ENCODE measurements at regions not wholly inside any gene's neighbourhood (a gene's known extent, or its start where the extent isn't known, plus 50 kb on each side); places are given as distances from the start of the nearest gene placed in this dataset.

DNA sequence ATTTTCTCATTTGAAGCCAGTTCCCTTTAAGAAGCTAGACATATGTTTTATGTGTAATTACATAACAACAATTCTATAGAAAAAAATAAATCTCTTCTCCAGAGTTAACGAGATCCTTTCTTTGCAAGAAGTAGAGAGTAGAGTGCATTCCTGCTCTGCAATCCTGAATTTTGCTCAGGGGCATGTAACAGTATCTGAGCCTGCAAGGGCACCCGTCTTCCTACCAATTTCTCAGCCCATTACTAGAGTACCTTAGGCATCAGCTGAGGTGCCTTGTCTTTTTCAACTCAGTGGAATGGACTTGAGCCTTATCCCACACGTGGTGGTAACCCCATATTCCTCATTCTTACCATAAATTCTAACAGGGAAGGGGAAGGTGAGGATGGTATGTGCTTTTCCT, 205.9 kb downstream of the IKZF2 start:
- no peak for DNase-seq

DNA sequence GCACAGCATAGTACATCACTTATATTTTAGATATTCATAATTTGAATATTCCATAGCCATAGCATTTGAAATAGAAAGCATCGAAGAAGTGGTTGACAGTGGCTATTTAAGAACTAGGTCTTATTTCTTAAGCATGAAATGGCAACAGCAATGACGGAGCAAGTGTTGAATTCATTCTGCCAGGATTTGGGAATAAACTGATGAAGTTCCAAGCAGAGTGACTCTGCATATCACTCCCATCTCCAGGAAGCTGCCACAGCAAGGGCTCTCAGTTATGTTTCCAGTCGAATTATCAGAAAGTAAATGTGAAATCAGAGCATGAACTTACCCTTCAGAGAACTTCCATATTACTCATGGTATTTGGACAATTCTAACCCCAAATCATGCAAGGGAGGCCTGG, 208.1 kb downstream of the IKZF2 start:
- DNase-seq: no peak

DNA sequence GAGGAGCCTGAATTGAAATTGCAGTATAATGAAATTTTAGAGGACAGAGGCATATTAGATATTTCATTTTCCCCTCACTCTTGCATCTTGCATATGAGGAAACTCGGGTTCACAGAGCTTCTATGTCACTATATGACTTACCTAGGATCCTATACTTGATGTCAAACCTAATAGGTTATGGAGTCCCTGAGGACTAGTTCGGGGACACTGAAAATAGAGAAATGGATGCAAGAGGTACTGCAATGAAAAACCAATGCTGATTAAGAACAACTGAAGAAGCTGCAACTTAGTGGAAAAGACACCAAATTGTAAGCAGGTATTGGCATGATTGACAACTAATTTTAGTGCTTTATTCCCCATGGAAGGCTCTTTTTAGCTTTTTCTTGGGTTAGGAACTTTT, 210.1 kb downstream of the IKZF2 start:
- no peak for DNase-seq

DNA sequence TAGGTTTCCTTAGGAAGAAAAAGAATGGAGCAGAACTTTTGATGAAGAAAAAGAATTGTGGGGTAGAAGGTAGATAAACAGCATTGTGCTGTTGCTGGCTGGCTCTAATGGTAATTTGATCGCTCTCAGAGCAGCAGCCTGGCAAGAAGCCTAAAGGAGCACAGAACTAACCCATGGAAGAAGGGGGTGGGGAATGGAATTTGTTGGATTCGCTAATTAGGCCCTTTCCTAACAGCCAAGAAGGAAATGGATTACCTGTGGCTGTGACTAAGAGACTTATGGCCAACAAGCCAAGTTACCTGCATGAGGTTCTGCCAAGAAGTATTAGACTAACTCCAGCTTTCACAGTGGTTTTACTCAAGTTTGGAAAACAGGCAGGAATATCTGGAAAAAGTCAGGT, 210.6 kb downstream of the IKZF2 start:
- no peak for DNase-seq

DNA sequence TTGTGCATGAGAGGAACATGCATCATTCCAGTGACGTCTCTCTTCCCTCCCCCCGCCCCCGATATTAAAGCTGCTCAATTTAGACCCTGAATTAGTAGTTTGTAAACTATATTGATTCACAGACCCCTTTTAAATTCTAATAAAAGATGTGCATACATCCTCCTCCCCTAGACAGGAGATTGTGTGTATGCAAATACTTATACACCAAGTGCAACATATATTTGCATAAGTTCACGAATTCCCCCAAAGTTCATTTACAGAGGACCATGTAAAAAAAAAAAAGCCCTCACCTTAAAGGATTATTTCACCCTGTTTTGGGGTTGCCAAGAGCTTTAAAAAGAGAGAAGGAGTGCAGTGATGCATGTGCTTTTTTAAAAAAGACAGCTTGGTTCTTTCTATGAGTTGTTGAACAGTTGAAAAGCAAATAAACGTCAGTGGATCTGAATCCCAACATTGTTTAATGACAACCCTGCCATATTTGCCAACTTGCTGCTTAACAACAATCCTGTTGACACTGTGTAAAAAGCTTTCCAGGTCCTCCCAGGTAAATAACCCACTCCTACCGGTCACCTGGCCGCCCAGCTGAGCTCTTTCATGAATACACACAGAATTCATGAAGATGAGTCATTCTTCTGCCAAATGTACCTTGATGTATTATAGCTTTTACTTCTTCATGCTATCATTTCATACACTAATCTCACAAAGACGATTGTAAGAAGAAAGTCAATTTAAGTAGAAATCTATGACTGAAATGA, 211.5 kb downstream of the IKZF2 start:
- DNase-seq: no peak

DNA sequence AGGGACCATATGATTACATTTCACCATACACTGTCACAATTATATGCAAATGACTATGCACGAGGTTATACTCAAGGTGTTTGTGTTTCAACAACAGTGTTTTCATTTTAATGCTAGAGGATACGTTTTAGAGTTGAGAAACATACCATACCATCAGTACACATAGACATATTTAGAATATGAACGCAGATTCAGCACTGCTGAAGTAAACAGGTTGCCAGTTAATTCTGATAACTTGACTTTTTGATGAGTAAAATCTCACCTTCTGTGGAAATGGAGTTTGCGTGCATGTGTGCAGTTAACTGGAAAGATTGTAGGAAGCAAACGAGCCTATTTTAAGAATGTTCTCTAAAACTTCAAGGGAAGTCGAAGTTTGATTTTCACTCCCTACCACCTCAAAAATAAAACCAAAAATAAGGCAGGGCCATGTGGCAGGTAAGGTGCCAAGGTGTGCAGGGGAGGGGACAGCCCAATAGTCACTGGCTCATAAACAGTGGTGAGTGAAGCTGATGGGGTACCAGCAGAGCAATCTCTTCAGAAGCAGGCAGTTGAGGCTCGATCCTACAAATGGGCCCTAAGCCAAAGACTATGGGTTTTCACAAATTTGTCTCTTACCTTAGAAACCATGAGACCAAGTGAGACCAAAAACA, 213.1 kb downstream of the IKZF2 start:
- no peak for DNase-seq

DNA sequence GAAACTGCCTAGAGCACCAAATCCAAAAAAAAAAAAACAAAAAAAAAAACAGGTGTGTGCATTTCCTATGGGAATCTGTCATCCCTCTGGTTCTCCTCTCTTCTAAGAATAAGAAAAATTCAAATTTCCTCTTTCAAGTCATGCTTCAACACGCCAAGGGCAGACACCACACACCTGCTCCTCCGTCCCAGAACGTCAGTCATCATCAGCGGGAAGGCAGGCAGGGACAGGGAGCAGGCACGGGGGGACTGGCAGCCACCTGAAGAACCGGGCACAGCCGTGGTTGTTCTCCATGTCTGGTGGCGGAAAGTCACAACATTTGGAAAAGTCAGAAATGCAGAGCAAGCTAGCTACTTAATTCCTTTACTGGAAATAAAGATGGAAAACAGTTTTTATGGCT, 214.8 kb downstream of the IKZF2 start:
- DNase-seq: no peak

DNA sequence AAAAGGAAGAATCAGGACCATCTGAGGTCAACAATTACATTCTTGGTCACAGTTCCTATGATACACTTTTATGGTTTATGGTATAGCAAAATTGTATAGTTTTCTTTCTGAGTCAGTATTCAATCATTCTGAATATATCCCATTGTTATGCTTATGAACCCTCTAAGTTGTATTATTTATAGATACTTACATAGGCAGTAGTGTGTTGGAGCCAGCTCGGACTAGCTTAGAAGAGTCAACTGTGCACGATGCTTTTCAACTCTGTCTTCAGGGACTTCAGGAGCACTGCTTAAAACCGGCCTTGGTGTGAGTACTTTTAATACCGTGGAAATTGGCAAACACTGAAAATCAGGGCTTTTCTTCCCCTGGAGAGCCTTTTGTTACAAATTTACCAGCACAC, 215.7 kb downstream of the IKZF2 start:
- no peak for DNase-seq

DNA sequence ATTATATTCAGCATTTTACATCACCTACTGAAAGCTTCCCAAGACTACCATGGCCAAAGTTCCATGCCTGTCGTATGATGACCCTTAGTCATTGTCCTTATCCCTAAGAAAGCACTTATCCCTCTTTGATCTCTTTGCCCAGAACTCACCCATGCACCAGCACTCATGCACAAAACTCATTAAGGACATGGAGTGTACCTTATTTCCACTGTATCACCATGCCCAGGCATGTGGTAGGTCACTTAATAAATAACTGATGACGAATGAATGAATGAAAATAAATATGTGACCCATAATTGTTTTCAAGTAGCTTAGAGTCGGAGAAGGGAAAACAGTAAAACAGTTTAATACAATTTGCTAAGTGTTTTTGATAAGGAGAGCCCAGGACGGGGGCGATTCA, 220.1 kb downstream of the IKZF2 start:
- DNase-seq: no peak

GRCh38 chr2:212930556-212931260, 220.7 kb downstream of the IKZF2 start:
- DNase-seq: no peak

GRCh38 chr2:212929971-212930370, 221.4 kb downstream of the IKZF2 start:
- no peak for DNase-seq

- no peak for DNase-seq
Observed at GRCh38 chr2:212929116-212929515, 222.3 kb downstream of the IKZF2 start.

GRCh38 chr2:212928681-212929080, 222.7 kb downstream of the IKZF2 start:
- no peak for DNase-seq

DNA sequence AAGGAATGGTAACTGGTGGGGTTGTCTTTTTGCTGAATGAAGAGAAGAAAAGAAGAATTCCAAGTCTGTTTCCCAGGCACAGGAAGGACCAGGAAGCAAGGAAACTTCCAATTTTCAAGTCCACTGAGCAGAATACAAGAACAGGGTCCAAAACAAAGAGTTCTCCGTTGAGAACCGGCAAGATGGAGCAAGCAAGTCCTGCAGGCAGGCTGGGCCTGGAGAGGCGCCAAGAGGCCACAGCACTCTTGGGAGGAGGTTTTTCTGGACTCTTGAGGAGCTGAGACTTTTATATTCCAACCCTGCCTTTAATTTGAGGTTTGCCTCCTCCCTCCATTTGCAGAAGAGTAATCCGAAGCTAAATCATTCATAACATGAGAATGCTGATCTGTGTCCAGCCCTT, 224.5 kb downstream of the IKZF2 start:
- no peak for DNase-seq

GRCh38 chr2:212923393-212923792, 228.0 kb downstream of the IKZF2 start:
- no peak for DNase-seq

- DNase-seq: no peak
Observed at GRCh38 chr2:212922701-212923100, 228.7 kb downstream of the IKZF2 start.

DNA sequence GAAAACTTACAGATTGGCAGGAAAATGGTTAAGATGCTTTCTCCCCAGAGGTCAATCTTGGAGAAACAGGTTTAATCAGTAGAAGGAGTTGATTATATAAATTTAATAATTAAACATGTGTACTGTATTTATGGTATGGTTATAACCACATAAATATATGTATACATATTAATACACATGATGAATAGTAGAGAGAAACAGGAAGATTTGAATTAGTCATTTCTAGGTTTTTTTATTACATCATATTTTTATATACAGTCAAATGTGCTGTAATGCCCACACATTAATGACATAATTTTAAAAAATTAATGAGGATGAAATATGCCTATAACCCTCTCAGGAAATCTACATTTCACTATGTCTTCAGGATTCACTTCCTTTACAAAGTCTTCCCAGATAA, 229.7 kb downstream of the IKZF2 start:
- DNase-seq: no peak

DNA sequence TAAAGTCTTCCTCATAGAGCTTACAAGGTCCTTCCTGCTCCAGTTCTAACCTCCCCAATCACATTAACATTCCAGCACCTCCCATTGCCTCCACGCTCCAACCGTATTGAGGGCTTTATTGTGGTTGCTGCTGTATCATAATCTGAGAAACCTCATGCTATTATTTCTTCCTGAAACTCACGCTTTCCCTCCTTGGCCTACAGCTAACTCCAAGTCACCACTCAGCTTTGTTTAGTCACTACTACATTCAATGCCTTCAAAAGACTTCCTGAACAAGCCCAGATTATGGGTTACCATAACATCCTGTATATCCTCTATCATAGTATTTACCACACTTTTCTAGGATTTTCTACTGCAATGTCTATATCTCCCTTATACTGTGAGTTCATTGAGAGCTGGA, 230.4 kb downstream of the IKZF2 start:
- no peak for DNase-seq

DNA sequence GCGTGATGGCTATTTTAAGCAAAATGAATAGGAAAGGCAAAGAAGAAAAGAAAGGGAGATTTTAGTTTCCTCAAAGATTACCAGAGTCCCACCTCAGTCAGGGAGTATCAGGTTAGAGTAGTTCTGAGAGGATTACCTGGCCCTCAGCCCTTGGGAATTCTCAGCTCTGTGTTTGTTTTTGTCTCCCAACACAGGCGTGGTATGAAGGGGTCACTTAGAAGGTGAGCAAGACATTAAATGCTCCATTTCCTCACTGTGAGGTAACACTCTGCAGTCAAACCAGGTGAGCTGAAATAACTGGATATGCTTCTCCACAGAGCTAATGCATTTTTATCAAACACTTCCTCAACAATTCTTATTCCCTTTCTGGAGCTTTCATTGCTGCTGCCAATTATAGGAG, 232.2 kb downstream of the IKZF2 start:
- no peak for DNase-seq

DNA sequence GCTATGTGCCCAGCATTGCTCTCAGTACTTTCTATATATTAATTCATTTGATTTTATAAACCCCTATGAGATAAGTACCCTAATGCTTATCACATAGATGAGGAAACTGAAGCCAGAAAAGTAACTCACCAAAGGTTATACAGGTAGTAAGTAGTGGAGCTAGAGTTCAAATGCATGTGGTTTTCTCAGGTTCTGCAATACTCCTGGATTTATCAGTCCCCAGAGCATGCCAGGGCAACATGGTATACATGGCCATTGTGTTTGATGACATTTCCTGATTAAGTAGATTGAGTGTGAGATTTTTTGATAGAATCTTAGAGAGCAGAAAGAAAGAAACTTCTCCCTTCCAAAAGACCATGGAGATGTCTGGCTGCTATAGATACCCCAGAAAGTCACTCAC, 233.1 kb downstream of the IKZF2 start:
- no peak for DNase-seq

DNA sequence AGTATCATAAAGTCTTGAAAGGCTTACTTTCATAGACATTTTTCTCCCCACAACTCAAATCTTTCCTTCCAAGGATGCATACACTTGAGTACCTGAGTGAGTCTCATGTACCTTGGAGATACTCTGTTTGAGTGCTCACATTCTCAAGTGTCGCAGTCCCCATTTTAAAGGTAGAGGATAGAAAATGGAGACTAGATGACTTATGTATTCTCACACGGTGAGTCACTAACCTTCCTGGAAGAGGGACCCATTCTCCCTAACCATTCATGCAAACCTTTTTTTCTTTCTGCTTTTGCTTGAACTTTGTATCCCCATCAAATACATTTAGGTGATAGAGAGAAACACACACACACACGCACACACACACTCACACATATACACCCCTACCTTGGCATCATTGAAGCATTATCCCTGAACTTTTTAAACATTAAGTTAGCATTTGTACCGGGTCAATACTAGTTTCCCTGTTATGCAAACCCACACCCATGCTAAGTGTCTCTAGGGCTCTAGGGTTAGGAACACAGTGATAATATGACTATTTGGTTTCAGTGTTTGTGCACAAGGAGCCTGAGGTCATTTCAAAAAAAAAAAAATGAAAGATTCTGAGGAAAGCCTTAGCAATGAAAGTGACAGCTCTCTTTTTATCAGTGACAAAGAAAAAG, 236.2 kb downstream of the IKZF2 start:
- no peak for DNase-seq

DNA sequence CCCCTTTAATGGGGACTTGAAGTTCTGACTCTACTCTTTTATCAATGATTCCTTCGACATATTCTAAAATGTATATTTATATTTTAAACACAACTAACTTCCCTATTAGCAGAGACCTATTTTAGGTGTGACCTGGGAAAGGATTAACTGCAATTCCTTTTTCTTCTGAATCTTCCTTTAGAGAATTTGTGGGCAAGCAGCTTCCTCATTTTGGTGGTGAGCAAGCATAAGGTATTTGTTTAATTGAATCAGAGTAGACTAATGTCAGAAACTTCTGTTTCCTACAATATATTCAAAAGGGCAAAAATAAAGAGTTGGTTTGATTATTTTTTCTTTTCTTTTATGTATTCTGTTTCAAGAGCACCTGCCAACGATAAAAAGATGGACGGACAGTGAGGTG, 237.0 kb downstream of the IKZF2 start:
- DNase-seq: no peak

DNA sequence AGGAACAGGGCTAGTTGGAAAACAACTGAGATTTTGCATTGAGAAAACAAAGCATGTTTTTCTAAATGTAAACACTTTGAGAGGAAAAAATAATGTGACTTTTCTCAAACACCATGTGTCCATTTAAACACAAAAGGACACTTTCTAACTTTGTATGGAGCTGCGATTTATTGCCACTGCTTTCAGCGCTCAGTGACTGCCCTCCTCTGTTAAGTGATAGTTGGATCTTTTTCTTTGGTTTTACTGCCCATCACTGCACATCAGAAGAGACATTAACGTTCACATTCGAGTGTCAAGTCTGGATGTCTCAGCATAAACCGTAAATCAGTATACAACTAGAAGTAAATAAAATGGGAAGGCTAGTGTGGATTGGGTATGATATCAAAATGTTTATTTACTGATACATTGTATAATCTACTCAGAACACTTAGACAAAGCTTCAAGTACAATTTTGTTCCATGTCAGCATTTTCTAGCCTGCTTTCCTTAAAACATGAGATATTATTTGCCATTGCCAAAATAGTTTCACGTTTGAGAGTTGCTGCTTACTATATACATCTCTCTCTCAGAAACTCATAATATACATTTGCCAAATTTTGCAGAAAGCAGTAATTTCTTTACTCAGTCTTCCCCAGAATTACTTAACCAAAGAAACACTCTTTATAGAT, 237.6 kb downstream of the IKZF2 start:
- no peak for DNase-seq

Measured in CD4-positive, alpha-beta T cell treated with Interleukin-10 for 1 hour (primary cell).